WTC11 (cell line): ENCODE measurements at regions not wholly inside any gene's neighbourhood (a gene's known extent, or its start where the extent isn't known, plus 50 kb on each side); places are given as distances from the start of the nearest gene placed in this dataset.

Source experiments
- ATAC-seq: fragments of 200-7000 bp; cut with Tn5 transposase; 2 replicates; pipeline ENCODE4 v1.10.0; 2021; ENCODE audit warnings: mild to moderate bottlenecking, moderate library complexity
- CTCF ChIA-PET: fragments of 300-600 bp; sonication (Branson Sonifier 250); formaldehyde crosslinking; loops from one replicate; lab custom pipeline; 2021; ENCODE audit warnings: antibody characterized with exemption; lab: Charles Lee
- POLR2A ChIA-PET: fragments of 350-600 bp; sonication (Branson Sonifier 250); formaldehyde crosslinking; loops from one replicate; lab custom pipeline; 2021; ENCODE audit warnings: antibody characterized with exemption; lab: Charles Lee
- DNase-seq: peaks from one replicate; pipeline ENCODE4 v3.0.0; 2021; ENCODE audit warnings: low spot score
- H3K27ac Mint-ChIP-seq: 2 replicates; pipeline ENCODE4 v1.8.0; 2021; ENCODE audit warnings: mixed read lengths
- H3K27me3 Mint-ChIP-seq: 2 replicates; pipeline ENCODE4 v1.8.0; 2021; ENCODE audit warnings: low read depth, mild to moderate bottlenecking, moderate library complexity, mixed read lengths
- H3K36me3 Mint-ChIP-seq: 2 replicates; pipeline ENCODE4 v1.8.0; 2021; ENCODE audit warnings: mixed read lengths
- H3K4me1 Mint-ChIP-seq: 2 replicates; pipeline ENCODE4 v1.8.0; 2022; ENCODE audit warnings: mixed read lengths
- H3K4me3 Mint-ChIP-seq: 2 replicates; pipeline ENCODE4 v1.8.0; 2021; ENCODE audit warnings: mild to moderate bottlenecking, moderate library complexity, mixed read lengths
- H3K9me3 Mint-ChIP-seq: 2 replicates; pipeline ENCODE4 v1.8.0; 2021; ENCODE audit warnings: mixed read lengths
- ATF1 ChIP-seq: sonication (generic); formaldehyde crosslinking; IDR thresholded peaks from 2 replicates; pipeline ENCODE4 v1.8.1; 2023; ENCODE audit warnings: mild to moderate bottlenecking, moderate library complexity, missing genetic modification reagents
- ATF2 ChIP-seq: sonication (generic); formaldehyde crosslinking; IDR thresholded peaks from 2 replicates; pipeline ENCODE4 v1.8.1; 2022; ENCODE audit warnings: low read depth, missing genetic modification reagents, borderline replicate concordance
- CTCF ChIP-seq: fragments of 200-600 bp; IDR thresholded peaks from 2 replicates; pipeline ENCODE4 v1.8.0; 2022; ENCODE audit warnings: antibody characterized with exemption
- E2F1 ChIP-seq: sonication (generic); formaldehyde crosslinking; IDR thresholded peaks from 2 replicates; pipeline ENCODE4 v1.8.0; 2022; ENCODE audit warnings: mild to moderate bottlenecking, missing genetic modification reagents
- FOXJ3 ChIP-seq: sonication (generic); formaldehyde crosslinking; IDR thresholded peaks from 2 replicates; pipeline ENCODE4 v1.9.0; 2021; ENCODE audit warnings: missing genetic modification reagents, mild to moderate bottlenecking, borderline replicate concordance
- FOXK1 ChIP-seq: sonication (generic); formaldehyde crosslinking; IDR thresholded peaks from 2 replicates; pipeline ENCODE4 v1.8.0; 2022; ENCODE audit warnings: mild to moderate bottlenecking, moderate library complexity, missing genetic modification reagents
- GABPB1 ChIP-seq: sonication (generic); formaldehyde crosslinking; IDR thresholded peaks from 2 replicates; pipeline ENCODE4 v1.8.1; 2023; ENCODE audit warnings: mild to moderate bottlenecking, missing genetic modification reagents
- GRHL2 ChIP-seq: fragments of 250-450 bp; sonication (Bioruptor Pico); IDR thresholded peaks from 2 replicates; pipeline ENCODE4 v1.8.0; 2022; ENCODE audit warnings: mild to moderate bottlenecking, moderate library complexity; ENCODE audit not compliant: insufficient replicate concordance, severe bottlenecking
- GTF2I ChIP-seq: fragments of 250-450 bp; sonication (Bioruptor Pico); conservative IDR thresholded peaks from 2 replicates; pipeline ENCODE4 v1.4.0; 2021; ENCODE audit warnings: mild to moderate bottlenecking
- HMGA2 ChIP-seq: fragments of 250-450 bp; sonication (Bioruptor Pico); IDR thresholded peaks from 2 replicates; pipeline ENCODE4 v1.4.0; 2021; ENCODE audit warnings: mild to moderate bottlenecking, moderate library complexity
- HMGXB4 ChIP-seq: sonication (generic); formaldehyde crosslinking; IDR thresholded peaks from 2 replicates; pipeline ENCODE4 v1.8.1; 2023; ENCODE audit warnings: mild to moderate bottlenecking, moderate library complexity, missing genetic modification reagents
- JUN ChIP-seq: sonication (generic); formaldehyde crosslinking; IDR thresholded peaks from 2 replicates; pipeline ENCODE4 v1.8.0; 2023; ENCODE audit warnings: mild to moderate bottlenecking, missing genetic modification reagents
- KAT7 ChIP-seq: sonication (generic); formaldehyde crosslinking; IDR thresholded peaks from 2 replicates; pipeline ENCODE4 v1.8.1; 2023; ENCODE audit warnings: missing genetic modification reagents, mild to moderate bottlenecking, borderline replicate concordance
- MYBL2 ChIP-seq: sonication (generic); formaldehyde crosslinking; IDR thresholded peaks from 2 replicates; pipeline ENCODE4 v1.8.1; 2023; ENCODE audit warnings: mild to moderate bottlenecking, moderate library complexity, missing genetic modification reagents
- NFE2L1 ChIP-seq: sonication (generic); formaldehyde crosslinking; IDR thresholded peaks from 2 replicates; pipeline ENCODE4 v1.8.1; 2023; ENCODE audit warnings: missing genetic modification reagents
- NFYB ChIP-seq: sonication (generic); formaldehyde crosslinking; conservative IDR thresholded peaks from 2 replicates; pipeline ENCODE4 v1.8.0; 2022; ENCODE audit warnings: low read depth, missing genetic modification reagents
- OVOL2 ChIP-seq: fragments of 250-450 bp; sonication (Bioruptor Pico); IDR thresholded peaks from 2 replicates; pipeline ENCODE4 v1.9.0; 2021; ENCODE audit warnings: mild to moderate bottlenecking, borderline replicate concordance
- PRRX2 ChIP-seq: fragments of 250-450 bp; sonication (Bioruptor Pico); IDR thresholded peaks from 2 replicates; pipeline ENCODE4 v1.8.0; 2021; ENCODE audit warnings: mild to moderate bottlenecking
- TCF7 ChIP-seq: sonication (generic); formaldehyde crosslinking; IDR thresholded peaks from 2 replicates; pipeline ENCODE4 v1.8.0; 2022; ENCODE audit warnings: mild to moderate bottlenecking, low read depth, missing genetic modification reagents, moderate library complexity
- ZMAT4 ChIP-seq: fragments of 250-450 bp; sonication (Bioruptor Pico); IDR thresholded peaks from 2 replicates; pipeline ENCODE4 v1.9.0; 2021; ENCODE audit warnings: mild to moderate bottlenecking
- ZNF138 ChIP-seq: sonication (generic); formaldehyde crosslinking; conservative IDR thresholded peaks from 2 replicates; pipeline ENCODE4 v1.8.1; 2022; ENCODE audit warnings: mild to moderate bottlenecking, moderate library complexity, missing genetic modification reagents
- ZNF512 ChIP-seq: sonication (generic); formaldehyde crosslinking; IDR thresholded peaks from 2 replicates; pipeline ENCODE4 v1.8.1; 2022; ENCODE audit warnings: missing genetic modification reagents, borderline replicate concordance
- TF ChIP-seq, protein P1 (sequence below): sonication (generic); formaldehyde crosslinking; conservative IDR thresholded peaks from 2 replicates; pipeline ENCODE4 v1.8.1; 2022; ENCODE audit warnings: mild to moderate bottlenecking, missing genetic modification reagents

DNA sequence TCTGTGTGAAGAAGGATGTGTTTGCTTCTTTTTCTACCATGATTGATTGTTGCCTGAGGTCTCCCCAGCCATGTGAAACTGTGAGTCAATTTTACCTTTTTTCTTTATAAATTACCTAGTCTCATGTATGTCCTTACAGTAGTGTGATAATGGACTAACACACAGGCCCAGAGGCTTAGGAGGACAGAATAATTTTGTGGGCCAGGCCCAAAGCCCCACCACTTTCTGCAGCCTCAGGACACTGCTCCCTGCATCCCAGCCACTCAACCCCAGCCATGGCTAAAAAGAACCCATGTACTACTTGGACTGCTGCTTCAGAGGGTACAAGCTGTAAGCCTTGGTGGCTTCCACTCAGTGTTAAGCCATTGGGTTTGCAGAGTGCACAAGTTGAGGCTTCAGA lies 512.7 kb upstream of the CT83 start:
- Mint-ChIP-seq H3K9me3 (peaks cover 52% of the 10 kb centered on the region), H3K4me1 (peaks cover 9% of the 10 kb centered on the region), H3K36me3 (peaks cover 25% of the 10 kb centered on the region), H3K4me3 (no peak overlapping the region), H3K27ac (no peak overlapping the region), H3K27me3 (no peaks in the 10 kb centered on the region)
- TF ChIP-seq FOXJ3 (CRISPR knock-in tag) = no peak
- ChIA-PET CTCF (no interaction called here), POLR2A (no interaction called here)
- ATAC-seq (no peak), DNase-seq (no peak)

GRCh38 chrX:116972362-116972761 lies 509.6 kb upstream of the CT83 start:
- H3K36me3 Mint-ChIP-seq = peaks cover 28% of the 10 kb centered on the region
- H3K9me3 Mint-ChIP-seq = peaks cover 32% of the 10 kb centered on the region
- POLR2A ChIA-PET = no interaction called here
- no peak overlapping the region for H3K4me3 Mint-ChIP-seq
- TF ChIP-seq JUN (CRISPR knock-in tag) = no peak
- no peak for TF ChIP-seq ZMAT4 (CRISPR knock-in tag)
- TF ChIP-seq MYBL2 (CRISPR knock-in tag) = no peak
- TF ChIP-seq HMGA2 (CRISPR knock-in tag) = no peak
- no peak for TF ChIP-seq PRRX2 (CRISPR knock-in tag)
- TF ChIP-seq FOXJ3 (CRISPR knock-in tag) = no peak
- no peak for TF ChIP-seq NFE2L1 (CRISPR knock-in tag)
- TF ChIP-seq TCF7 (CRISPR knock-in tag) = no peak
- no peak for TF ChIP-seq OVOL2 (CRISPR knock-in tag)
- no peak for TF ChIP-seq FOXK1 (CRISPR knock-in tag)
- TF ChIP-seq CTCF = no peak
- TF ChIP-seq GTF2I = no peak
- no peak for TF ChIP-seq ZNF138 (CRISPR knock-in tag)
- TF ChIP-seq HMGXB4 = no peak
- TF ChIP-seq, protein P1, sequence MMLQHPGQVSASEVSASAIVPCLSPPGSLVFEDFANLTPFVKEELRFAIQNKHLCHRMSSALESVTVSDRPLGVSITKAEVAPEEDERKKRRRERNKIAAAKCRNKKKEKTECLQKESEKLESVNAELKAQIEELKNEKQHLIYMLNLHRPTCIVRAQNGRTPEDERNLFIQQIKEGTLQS (CRISPR knock-in tag) = no peak
- TF ChIP-seq GABPB1 = no peak
- no peak for TF ChIP-seq ZNF512 (CRISPR knock-in tag)
- TF ChIP-seq, all 79 proteins: peak for 0
- no peak overlapping the region for H3K27ac Mint-ChIP-seq
- ATAC-seq = no peak
- CTCF ChIA-PET = no interaction called here
- H3K4me1 Mint-ChIP-seq = peaks cover 15% of the 10 kb centered on the region
- no peaks in the 10 kb centered on the region for H3K27me3 Mint-ChIP-seq
- DNase-seq = no peak

GRCh38 chrX:116961872-116962582 lies 499.3 kb upstream of the CT83 start:
- Mint-ChIP-seq H3K27me3 (no peaks in the 10 kb centered on the region; the same call in 1 of the 2 replicates), H3K36me3 (no peaks in the 10 kb centered on the region), H3K4me3 (no peak overlapping the region), H3K4me1 (peaks cover 4% of the 10 kb centered on the region; the same call in 1 of the 2 replicates), H3K27ac (no peak overlapping the region), H3K9me3 (no peaks in the 10 kb centered on the region)
- ChIA-PET CTCF (interaction anchor here (0.7 to 1.2 kb wide), 6 partner anchors 12 to 1267 kb away, joined by 3 to 5 read pairs (median 4); no protein-coding TSS in a partner anchor), POLR2A (interaction anchor here (0.7 kb wide), 1 partner anchor 29 kb away, joined by 3 read pairs; no protein-coding TSS in a partner anchor)
- ATAC-seq = peak; percentile 75
- peak; percentile 16 for DNase-seq
- TF ChIP-seq JUN (CRISPR knock-in tag) = no peak
- no peak for TF ChIP-seq NFYB (CRISPR knock-in tag)
- no peak for TF ChIP-seq HMGA2 (CRISPR knock-in tag)
- no peak for TF ChIP-seq ATF2 (CRISPR knock-in tag)
- no peak for TF ChIP-seq MYBL2 (CRISPR knock-in tag)
- no peak for TF ChIP-seq GRHL2
- TF ChIP-seq E2F1 = no peak
- no peak for TF ChIP-seq ATF1 (CRISPR knock-in tag)
- TF ChIP-seq, protein P1 (CRISPR knock-in tag) = no peak
- TF ChIP-seq KAT7 (CRISPR knock-in tag) = no peak
